ENCODE measurements at regions not wholly inside any gene's neighbourhood (a gene's known extent, or its start where the extent isn't known, plus 50 kb on each side); places are given as distances from the start of the nearest gene placed in this dataset.

GRCh38 chr5:8894031-8894430 lies 651.8 kb downstream of the SEMA5A start:
- no peak for DNase-seq (ENCODE audit: low read depth)
- TF ChIP-seq, protein P1, sequence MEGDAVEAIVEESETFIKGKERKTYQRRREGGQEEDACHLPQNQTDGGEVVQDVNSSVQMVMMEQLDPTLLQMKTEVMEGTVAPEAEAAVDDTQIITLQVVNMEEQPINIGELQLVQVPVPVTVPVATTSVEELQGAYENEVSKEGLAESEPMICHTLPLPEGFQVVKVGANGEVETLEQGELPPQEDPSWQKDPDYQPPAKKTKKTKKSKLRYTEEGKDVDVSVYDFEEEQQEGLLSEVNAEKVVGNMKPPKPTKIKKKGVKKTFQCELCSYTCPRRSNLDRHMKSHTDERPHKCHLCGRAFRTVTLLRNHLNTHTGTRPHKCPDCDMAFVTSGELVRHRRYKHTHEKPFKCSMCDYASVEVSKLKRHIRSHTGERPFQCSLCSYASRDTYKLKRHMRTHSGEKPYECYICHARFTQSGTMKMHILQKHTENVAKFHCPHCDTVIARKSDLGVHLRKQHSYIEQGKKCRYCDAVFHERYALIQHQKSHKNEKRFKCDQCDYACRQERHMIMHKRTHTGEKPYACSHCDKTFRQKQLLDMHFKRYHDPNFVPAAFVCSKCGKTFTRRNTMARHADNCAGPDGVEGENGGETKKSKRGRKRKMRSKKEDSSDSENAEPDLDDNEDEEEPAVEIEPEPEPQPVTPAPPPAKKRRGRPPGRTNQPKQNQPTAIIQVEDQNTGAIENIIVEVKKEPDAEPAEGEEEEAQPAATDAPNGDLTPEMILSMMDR (conservative IDR thresholded peaks at IDR 0.05; ENCODE audit: low read depth, low read length), result no peak
- no peak overlapping the region for H3K4me3 ChIP-seq (ENCODE audit: low read depth, low read length)

GRCh38 chr5:8895062-8895461 lies 650.8 kb downstream of the SEMA5A start:
- no peak overlapping the region for H3K4me3 ChIP-seq (ENCODE audit: low read depth, low read length)
- TF ChIP-seq, protein P1 (conservative IDR thresholded peaks at IDR 0.05; ENCODE audit: low read depth, low read length), result no peak
- DNase-seq (ENCODE audit: low read depth), result no peak

GRCh38 chr5:8895599-8895998 lies 650.3 kb downstream of the SEMA5A start:
- DNase-seq (ENCODE audit: low read depth), result peak; percentile 10
- no peak overlapping the region for H3K4me3 ChIP-seq (ENCODE audit: low read depth, low read length)
- TF ChIP-seq, protein P1 (conservative IDR thresholded peaks at IDR 0.05; ENCODE audit: low read depth, low read length), result no peak

- TF ChIP-seq, protein P1 (conservative IDR thresholded peaks at IDR 0.05; ENCODE audit: low read depth, low read length), result no peak
- no peak for DNase-seq (ENCODE audit: low read depth)
These were observed 648.6 kb downstream of the SEMA5A start for GRCh38 chr5:8897316-8897715.

DNA sequence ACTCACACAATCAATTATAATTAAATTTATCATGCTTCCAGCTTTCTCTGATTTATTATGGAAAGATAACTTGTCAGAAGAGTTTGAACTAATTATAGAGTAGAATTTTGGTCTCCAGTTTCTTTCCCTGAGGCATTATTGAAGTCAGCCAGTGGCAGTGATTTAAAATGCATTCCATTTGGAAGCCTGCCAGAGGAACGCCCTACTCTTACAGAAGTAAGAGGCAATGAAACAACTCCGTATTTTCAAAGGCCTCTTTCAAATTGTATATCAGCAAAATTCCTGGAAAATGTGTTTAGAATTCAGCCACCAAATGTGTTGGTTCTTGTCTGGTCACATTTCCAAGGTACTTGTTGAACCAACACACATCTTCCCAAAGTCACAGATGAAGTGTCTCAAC lies 640.9 kb downstream of the SEMA5A start:
- peak; percentile 68 for DNase-seq (ENCODE audit: low read depth)
- H3K4me3 ChIP-seq (ENCODE audit: low read depth, low read length), result no peak overlapping the region
- TF ChIP-seq, protein P1 (conservative IDR thresholded peaks at IDR 0.05; ENCODE audit: low read depth, low read length), result no peak

More at GRCh38 chr5:8897316-8897715, 648.6 kb downstream of the SEMA5A start:
- H3K4me3 ChIP-seq (ENCODE audit: low read depth, low read length), result no peak overlapping the region

GRCh38 chr5:8906303-8906967 lies 639.4 kb downstream of the SEMA5A start:
- DNase-seq (ENCODE audit: low read depth), result peak; percentile 73
- no peak overlapping the region for H3K4me3 ChIP-seq (ENCODE audit: low read depth, low read length)
- TF ChIP-seq, protein P1 (conservative IDR thresholded peaks at IDR 0.05; ENCODE audit: low read depth, low read length), result no peak

All from choroid plexus epithelial cell (primary cell).